ENCODE measurements at regions not wholly inside any gene's neighbourhood (a gene's known extent, or its start where the extent isn't known, plus 50 kb on each side); places are given as distances from the start of the nearest gene placed in this dataset.

GRCh38 chr1:79117376-79117775, 110.8 kb upstream of the ADGRL4 start:
- no peak for DNase-seq

- no peak for DNase-seq
These were observed 107.3 kb upstream of the ADGRL4 start for GRCh38 chr1:79113836-79114235.

GRCh38 chr1:79110749-79111148, 104.2 kb upstream of the ADGRL4 start:
- DNase-seq: no peak

GRCh38 chr1:79109445-79109844, 102.9 kb upstream of the ADGRL4 start:
- DNase-seq: no peak

- DNase-seq: no peak
These were observed 99.0 kb upstream of the ADGRL4 start for GRCh38 chr1:79105500-79105899.

GRCh38 chr1:79104617-79105016, 98.1 kb upstream of the ADGRL4 start:
- DNase-seq: no peak

DNA sequence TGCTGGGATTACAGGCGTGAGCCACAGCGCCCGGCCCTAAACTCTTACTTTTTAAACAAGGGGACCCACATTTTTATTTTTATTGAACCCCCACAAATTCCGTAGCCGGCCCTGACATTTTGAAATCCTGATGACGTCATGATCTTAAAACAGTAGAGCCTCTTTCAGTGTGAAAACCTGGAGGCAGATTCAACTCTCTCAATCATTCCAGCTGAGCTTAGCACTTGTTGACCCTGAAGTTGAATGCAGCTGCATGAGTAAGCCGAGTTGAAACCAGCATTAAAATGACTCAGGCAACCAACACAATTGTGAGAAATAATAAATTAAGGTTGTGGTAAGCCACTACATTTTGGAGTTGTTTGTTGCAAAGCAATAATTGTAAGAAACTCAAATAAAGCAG, 93.9 kb upstream of the ADGRL4 start:
- no peak for DNase-seq

DNA sequence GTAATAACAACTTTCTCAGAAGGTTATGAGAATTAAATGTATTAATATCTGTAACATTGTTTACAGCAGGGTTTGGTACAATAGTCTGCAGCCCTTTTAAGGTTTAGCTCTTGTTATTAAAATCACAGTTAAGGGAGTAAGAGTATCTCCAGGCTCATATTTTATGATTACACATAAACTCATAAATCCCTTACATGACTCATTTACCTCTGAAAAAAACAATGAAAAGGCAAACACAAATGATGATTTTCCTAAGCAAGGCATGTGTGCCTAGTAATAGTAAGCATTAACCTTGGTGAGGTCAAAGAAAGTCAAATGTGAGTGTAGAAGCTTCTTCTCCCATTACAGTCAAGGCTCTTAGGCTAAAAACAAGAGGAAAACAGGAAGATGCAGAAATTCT, 84.5 kb upstream of the ADGRL4 start:
- DNase-seq: no peak

DNA sequence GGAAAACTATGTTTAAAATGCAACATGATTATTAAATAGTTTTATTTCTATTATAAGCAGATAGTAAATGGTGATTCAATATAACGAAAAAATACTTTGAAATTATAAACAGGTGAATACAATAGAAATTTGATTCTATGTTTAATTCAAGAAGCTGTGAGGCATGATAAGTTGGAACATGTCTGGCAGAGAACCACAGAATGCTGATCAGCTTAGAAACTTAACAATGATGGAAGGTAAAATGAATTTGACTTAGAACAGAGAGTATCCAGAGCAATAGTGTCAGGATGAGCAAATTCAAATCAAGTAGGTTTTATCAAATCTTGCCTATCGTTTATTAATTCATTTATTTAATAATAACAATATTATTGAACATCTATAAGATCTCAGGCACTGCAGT, 83.4 kb upstream of the ADGRL4 start:
- no peak for DNase-seq

GRCh38 chr1:79082233-79082632, 75.7 kb upstream of the ADGRL4 start:
- DNase-seq: no peak

DNA sequence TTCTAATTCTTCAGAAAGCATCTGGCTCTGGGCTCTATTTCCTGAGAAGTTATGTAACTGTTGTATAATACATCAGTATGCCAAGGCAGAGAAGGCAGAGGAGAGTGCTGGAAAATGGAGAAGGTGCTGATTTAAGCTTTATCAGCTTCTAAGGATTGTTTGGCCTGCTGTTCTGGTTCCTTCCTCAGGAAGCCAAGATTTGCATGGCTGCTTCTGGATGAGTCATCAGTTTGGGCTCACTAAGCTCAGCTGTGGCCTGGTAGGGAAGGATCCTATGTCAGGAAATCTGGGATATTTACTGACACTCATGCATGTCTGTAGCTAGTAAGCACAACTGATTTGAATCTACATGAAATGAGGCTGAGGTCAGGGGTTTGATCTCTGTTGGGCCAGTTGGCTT, 73.2 kb upstream of the ADGRL4 start:
- DNase-seq: no peak

DNA sequence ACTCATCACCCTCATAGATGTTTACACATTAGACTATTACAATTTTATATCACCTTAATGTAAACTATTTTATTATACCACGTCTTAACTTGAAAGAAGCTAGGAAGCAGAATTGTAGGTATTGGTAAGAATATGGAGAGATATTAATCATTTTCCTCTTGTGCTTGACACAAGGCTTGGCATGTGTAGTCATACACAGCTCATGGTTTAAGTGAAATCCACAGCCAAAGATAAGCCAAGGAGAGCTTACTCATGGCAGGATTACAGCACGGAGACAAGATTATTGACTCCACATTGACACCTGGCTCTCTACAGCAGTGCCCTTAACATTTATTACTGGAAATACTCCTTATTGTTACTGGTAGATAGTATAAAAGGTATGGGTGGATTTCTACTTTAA, 68.4 kb upstream of the ADGRL4 start:
- no peak for DNase-seq

GRCh38 chr1:79069828-79070227, 63.3 kb upstream of the ADGRL4 start:
- no peak for DNase-seq

GRCh38 chr1:79059341-79059740, 52.8 kb upstream of the ADGRL4 start:
- DNase-seq: no peak
